ENCODE measurements at regions not wholly inside any gene's neighbourhood (a gene's known extent, or its start where the extent isn't known, plus 50 kb on each side); places are given as distances from the start of the nearest gene placed in this dataset.

DNA sequence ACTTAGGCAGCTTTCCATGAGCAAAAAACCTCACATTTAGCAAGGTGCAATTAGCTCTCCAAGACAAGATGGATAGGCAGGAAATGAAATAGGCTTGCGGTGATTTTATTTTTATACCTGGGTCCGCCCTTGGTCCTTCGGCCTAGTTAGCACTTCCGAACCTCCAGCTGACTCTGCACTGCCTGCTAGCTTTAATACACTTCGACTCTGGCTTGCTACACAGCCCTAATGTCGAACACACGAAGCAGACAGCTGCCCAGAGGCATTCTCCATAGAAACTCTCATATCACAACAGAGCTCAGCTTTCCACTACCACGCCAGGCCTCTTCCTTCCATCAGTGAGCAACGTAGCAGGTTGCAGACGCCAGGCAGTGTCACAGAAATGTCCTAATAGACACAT lies 688.0 kb downstream of the VRK1 start:
- TF ChIP-seq, protein P1, sequence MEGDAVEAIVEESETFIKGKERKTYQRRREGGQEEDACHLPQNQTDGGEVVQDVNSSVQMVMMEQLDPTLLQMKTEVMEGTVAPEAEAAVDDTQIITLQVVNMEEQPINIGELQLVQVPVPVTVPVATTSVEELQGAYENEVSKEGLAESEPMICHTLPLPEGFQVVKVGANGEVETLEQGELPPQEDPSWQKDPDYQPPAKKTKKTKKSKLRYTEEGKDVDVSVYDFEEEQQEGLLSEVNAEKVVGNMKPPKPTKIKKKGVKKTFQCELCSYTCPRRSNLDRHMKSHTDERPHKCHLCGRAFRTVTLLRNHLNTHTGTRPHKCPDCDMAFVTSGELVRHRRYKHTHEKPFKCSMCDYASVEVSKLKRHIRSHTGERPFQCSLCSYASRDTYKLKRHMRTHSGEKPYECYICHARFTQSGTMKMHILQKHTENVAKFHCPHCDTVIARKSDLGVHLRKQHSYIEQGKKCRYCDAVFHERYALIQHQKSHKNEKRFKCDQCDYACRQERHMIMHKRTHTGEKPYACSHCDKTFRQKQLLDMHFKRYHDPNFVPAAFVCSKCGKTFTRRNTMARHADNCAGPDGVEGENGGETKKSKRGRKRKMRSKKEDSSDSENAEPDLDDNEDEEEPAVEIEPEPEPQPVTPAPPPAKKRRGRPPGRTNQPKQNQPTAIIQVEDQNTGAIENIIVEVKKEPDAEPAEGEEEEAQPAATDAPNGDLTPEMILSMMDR (IDR thresholded peaks at IDR 0.05), result no peak
- intact Hi-C loops (cut with DNase I), result no loop called here
- Histone ChIP-seq H3K36me3 (ENCODE audit: insufficient read depth in 1 of 2, low read depth in 1 of 2) (no peaks in the 10 kb centered on the region), H3K27ac (no peak overlapping the region), H3K4me3 (no peak overlapping the region), H3K27me3 (ENCODE audit: insufficient read depth in 3 of 3, low read length in 2 of 3) (peaks cover 0 to 2% (median 0%) of the 10 kb centered on the region in 3 donors), H3K4me1 (no peaks in the 10 kb centered on the region), H3K9me3 (no peaks in the 10 kb centered on the region)
- ATAC-seq (no peak), DNase-seq (no peak)
- 55 to 70% (median 57%) methylated on average over 10 of the region's 10 CpGs for WGBS, 3 donors

DNA sequence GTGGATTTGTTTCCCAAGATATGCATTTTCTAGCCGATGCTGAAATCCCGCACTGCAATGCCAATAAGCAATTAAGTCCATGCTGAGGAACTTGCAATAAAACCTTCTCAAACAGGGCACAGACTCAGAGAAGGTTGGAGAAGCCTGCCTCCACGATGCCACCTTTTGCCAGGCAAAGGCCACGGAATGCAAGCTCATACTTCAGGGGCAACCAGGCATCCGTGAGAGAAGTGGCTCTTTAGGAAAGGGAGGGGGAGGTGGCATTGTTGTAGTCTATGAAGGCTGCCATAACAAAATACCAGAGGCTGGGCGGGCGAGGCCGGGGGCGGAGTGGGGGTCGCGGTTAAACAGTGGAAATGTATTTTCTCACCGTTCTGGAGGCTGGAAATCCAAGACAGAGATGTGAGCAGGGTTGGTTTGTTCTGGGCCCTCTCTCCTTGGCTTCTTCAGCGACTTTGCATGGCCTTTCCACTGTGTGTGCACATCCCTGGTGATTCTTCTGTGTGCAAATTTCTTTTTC lies 689.5 kb downstream of the VRK1 start:
- DNase-seq, result no peak
- TF ChIP-seq, protein P1 (IDR thresholded peaks at IDR 0.05), result no peak

GRCh38 chr14:97489750-97490149 lies 692.6 kb downstream of the VRK1 start:
- no peaks in the 10 kb centered on the region for H3K9me3 ChIP-seq
- H3K4me1 ChIP-seq, result no peaks in the 10 kb centered on the region
- WGBS, 3 donors, result 76 to 82% (median 82%) methylated on average over 10 of the region's 10 CpGs
- H3K27ac ChIP-seq, result no peak overlapping the region
- DNase-seq (no peak), ATAC-seq (no peak)
- no peak overlapping the region for H3K4me3 ChIP-seq
- intact Hi-C loops (cut with DNase I), result no loop called here
- no peaks in the 10 kb centered on the region for H3K36me3 ChIP-seq (ENCODE audit: insufficient read depth in 1 of 2, low read depth in 1 of 2)
- no peaks in the 10 kb centered on the region for H3K27me3 ChIP-seq (ENCODE audit: insufficient read depth in 3 of 3, low read length in 2 of 3)
- TF ChIP-seq, protein P1 (IDR thresholded peaks at IDR 0.05), result no peak

More for the DNA sequence above, 689.5 kb downstream of the VRK1 start:
- no peaks in the 10 kb centered on the region for H3K4me1 ChIP-seq
- H3K36me3 ChIP-seq (ENCODE audit: insufficient read depth in 1 of 2, low read depth in 1 of 2), result no peaks in the 10 kb centered on the region
- no peak overlapping the region for H3K27ac ChIP-seq
- ATAC-seq, result no peak
- H3K9me3 ChIP-seq, result no peaks in the 10 kb centered on the region
- H3K27me3 ChIP-seq (ENCODE audit: insufficient read depth in 3 of 3, low read length in 2 of 3), result no peaks in the 10 kb centered on the region
- intact Hi-C loops (cut with DNase I), result no loop called here
- WGBS, 3 donors, result 71 to 81% (median 73%) methylated on average over 13 of the region's 13 CpGs
- no peak overlapping the region for H3K4me3 ChIP-seq

DNA sequence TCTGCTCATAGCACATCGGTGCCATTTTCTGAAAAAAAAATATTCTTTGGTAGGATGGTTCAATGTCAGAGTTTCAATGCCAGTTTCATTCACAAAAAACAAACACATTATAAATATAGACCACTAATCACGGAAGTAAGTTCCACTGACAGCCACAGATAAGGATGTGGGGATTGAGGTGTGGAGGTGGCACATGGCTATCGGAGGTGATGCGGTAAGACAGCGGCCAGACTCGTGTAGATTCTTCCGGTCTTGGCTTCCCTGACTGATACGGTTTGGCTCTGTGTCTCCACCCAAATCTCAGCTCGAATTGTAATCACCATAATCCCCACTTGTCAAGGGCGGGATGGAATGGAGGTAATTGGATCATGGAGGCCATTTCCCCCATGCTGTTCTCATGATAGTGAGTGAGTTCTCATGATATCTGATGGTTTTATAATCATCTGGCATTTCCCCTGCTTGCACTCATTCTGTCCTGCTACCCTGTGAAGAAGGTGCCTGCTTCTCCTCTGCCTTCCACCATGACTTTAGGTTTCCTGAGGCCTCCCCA lies 693.4 kb downstream of the VRK1 start:
- intact Hi-C loops (cut with DNase I), result no loop called here
- Histone ChIP-seq H3K27me3 (ENCODE audit: insufficient read depth in 3 of 3, low read length in 2 of 3) (no peaks in the 10 kb centered on the region), H3K27ac (no peak overlapping the region), H3K9me3 (no peaks in the 10 kb centered on the region), H3K36me3 (ENCODE audit: insufficient read depth in 1 of 2, low read depth in 1 of 2) (no peaks in the 10 kb centered on the region), H3K4me3 (no peak overlapping the region), H3K4me1 (no peaks in the 10 kb centered on the region)
- no peak for ATAC-seq
- WGBS, 3 donors, result 80 to 83% (median 82%) methylated on average over 10 of the region's 10 CpGs
- no peak for DNase-seq
- TF ChIP-seq, protein P1 (IDR thresholded peaks at IDR 0.05), result no peak

GRCh38 chr14:97491697-97492096 lies 694.5 kb downstream of the VRK1 start:
- intact Hi-C loops (cut with DNase I), result no loop called here
- DNase-seq (no peak), ATAC-seq (no peak)
- Histone ChIP-seq H3K4me3 (no peak overlapping the region), H3K36me3 (ENCODE audit: insufficient read depth in 1 of 2, low read depth in 1 of 2) (no peaks in the 10 kb centered on the region), H3K27ac (no peak overlapping the region), H3K27me3 (ENCODE audit: insufficient read depth in 3 of 3, low read length in 2 of 3) (no peaks in the 10 kb centered on the region), H3K9me3 (no peaks in the 10 kb centered on the region), H3K4me1 (no peaks in the 10 kb centered on the region)
- 65 to 72% (median 67%) methylated on average over 5 of the region's 5 CpGs for WGBS, 3 donors
- TF ChIP-seq, protein P1 (IDR thresholded peaks at IDR 0.05), result no peak

Measured in psoas muscle (tissue), 7 donors.